ENCODE measurements at regions not wholly inside any gene's neighbourhood (a gene's known extent, or its start where the extent isn't known, plus 50 kb on each side); places are given as distances from the start of the nearest gene placed in this dataset.
"Not testable (repeated sequence)": the region's sequence is repeated elsewhere in the genome, so short reads cannot be mapped to it uniquely, and the experiment has no call there.

DNA sequence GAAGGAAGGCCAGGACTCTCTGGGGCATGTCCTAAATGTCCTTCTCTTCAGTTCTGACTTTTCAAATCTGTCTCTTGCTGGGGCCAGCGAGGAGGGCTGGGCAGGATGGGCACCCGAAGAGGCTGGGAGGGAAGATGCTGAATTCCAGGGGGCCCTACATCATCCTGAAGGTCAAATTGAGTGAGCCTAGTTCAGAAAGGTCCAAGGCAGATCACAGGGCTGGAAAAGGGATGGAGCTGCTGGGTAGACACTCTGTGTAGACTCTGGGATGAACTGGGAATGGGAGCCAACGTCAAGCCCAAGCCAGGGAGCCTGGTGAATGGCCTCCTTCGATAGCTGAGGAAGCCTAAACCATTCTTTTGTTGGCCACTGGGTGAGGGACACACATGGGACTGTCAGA is 133.1 kb downstream of the MYCN start:
- no peak for DNase-seq

- no peak for DNase-seq
These were observed 132.4 kb downstream of the MYCN start for GRCh38 chr2:16072638-16073290.

GRCh38 chr2:16071865-16072637 is 131.7 kb downstream of the MYCN start:
- no peak for DNase-seq

- DNase-seq = no peak
These were observed 130.9 kb downstream of the MYCN start for GRCh38 chr2:16071039-16071864.

DNA sequence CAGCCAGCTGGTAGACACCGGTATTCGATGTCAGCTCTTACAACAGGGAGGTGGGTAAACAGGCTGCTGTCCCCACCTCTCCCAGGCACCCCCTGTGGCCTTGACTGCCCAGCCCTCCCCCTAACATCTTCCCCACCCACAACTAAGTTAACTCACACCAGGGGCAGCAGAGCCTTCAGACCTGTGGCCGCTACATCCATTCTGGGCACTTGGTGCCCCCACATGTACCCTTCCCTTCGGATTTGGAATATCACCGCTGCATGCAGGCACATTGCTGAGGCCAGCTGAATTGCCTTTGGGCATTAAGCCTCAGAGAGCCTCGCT is 130.3 kb downstream of the MYCN start:
- no peak for DNase-seq

GRCh38 chr2:16069933-16070647 is 129.7 kb downstream of the MYCN start:
- DNase-seq = no peak

- no peak for DNase-seq
These were observed 129.2 kb downstream of the MYCN start for GRCh38 chr2:16069663-16069932.

GRCh38 chr2:16068552-16068940 is 128.2 kb downstream of the MYCN start:
- DNase-seq = no peak

GRCh38 chr2:16067866-16068551 is 127.7 kb downstream of the MYCN start:
- DNase-seq = no peak

DNA sequence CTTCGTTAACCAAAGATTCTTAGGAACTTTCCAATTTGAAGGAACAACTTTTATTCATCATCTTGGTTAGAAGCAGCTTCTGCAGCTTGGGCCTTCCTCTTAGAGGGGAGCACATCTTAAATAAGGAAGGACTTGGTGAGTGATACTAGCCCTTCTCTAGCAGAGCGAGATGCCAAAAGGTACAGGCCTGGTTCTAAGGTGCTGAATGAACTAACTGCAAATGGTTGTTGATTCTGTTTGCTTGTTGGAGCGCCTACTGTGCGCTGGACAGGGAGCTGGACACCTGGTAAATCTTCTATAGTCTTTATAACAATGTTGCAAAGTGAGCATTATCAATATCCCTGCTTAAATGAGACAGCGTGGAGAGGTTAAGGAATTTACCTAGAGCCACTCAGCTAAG is 127.1 kb downstream of the MYCN start:
- DNase-seq = no peak

GRCh38 chr2:16067037-16067406 is 126.7 kb downstream of the MYCN start:
- DNase-seq = no peak

DNA sequence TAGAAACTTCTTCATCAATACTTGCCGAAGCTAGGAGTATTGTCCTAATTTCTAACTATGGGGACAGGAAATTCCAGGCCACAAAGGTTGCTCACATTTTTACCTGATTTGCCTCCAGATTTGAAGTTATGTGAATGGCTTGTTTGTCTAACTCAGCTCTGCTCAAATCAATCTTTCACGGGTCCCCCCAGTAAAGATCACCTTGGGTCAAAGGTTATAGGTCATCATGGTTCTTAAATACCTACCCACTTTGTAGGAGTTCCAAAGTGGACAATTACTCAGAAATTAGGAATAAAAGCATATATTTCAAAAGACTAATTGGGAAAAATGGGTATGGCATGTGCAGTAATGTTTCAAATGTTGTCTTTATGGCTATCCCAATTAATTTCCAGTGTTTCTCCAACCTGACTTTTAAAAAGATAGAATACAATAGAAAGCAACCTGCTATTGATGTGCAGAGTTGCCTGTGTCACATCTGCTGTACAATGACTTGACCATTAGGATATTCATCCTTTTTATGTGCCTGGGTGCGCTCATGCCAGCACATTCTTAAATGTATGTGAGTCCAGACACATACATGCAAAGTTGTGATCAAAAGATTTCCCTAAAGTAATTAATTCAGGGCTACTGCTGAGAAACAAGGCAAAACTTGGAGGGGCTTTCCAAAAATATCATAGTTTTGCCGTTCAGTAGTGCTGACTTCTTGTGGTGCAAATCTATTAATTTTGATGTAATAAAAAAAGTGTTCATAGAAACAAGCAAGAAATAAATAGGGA is 126.1 kb downstream of the MYCN start:
- DNase-seq = no peak

DNA sequence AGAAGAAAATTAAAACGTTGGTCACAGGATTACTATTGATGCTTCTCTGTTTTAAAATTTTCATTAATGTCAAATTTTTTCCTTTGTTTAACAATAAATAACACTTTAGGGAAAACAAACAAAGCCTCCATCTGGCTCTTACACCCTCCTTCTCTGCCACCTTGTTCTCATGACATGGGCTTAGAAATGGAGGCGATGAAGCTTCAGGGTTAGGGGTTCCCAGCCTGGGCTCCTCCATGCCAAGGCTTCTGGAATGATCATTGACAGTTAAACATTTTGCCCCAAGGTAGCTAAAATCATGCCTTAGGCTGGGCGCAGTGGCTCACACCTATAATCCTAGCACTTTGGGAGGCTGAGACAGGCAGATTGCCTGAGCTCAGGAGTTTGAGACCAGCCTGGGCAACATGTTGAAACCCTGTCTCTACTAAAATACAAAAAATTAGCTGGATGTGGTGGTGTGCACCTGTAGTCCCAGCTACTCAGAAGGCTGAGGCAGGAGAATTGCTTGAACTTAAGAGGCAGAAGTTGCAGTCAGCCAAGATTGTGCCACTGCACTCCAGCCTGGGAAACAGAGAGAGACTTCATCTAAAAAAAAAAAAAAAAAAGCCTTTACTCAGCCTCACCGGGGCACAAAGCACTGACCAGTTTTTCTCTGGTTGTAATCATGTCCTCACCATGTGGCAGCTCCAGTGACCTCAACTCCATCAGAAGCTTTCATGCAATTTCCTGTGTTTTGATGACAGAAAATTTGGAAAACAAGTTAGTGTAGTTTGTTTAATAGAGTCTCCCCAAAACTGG is 125.1 kb downstream of the MYCN start:
- not testable (repeated sequence) for DNase-seq

DNA sequence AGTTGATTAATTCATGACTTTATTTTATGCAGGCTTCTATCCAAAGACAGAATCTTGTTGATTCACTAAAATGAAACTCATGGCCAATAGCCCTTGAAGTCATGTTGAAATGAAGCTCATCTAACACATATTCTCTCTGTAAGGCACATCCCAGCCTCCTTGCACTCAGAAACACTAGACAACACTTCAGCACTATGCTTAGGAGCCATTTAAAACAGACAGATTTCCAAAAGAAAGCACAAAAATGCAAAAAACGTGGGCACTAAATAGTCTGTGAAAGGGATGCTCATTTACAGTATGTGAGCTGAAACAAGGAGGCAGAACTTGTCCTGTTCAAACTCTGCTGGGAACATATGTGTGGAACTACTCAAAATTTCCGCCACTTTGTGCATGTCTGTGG is 124.4 kb downstream of the MYCN start:
- DNase-seq = no peak

- no peak for DNase-seq
These were observed 123.7 kb downstream of the MYCN start for GRCh38 chr2:16063955-16064633.

DNA sequence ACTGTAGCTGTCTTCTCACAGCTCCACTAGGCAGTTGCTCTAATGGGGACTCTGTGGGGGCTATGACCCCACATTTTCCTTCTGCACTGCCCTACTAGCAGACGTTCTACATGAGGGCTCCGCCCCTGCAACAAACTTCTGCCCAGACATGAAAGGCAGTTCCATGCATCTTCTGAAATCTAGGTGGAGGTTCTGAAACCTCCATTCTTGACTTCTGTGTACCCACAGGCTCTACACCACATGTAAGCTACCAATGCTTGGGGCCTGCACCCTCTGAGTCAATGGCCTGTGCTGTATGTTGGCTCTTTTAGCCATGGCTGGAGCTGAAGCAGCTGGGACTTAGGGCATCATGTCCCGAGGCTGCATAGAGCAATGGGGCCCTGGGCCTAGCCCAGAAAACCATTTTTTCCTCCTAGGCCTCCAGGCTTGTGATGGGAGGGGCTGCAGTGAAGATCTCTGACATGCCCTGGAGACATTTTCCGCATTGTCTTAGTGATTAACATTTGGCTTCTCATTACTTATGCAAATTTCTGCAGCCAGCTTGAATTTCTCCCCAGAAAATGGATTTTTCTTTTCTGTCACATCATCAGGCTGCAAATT is 123.0 kb downstream of the MYCN start:
- DNase-seq = no peak

DNA sequence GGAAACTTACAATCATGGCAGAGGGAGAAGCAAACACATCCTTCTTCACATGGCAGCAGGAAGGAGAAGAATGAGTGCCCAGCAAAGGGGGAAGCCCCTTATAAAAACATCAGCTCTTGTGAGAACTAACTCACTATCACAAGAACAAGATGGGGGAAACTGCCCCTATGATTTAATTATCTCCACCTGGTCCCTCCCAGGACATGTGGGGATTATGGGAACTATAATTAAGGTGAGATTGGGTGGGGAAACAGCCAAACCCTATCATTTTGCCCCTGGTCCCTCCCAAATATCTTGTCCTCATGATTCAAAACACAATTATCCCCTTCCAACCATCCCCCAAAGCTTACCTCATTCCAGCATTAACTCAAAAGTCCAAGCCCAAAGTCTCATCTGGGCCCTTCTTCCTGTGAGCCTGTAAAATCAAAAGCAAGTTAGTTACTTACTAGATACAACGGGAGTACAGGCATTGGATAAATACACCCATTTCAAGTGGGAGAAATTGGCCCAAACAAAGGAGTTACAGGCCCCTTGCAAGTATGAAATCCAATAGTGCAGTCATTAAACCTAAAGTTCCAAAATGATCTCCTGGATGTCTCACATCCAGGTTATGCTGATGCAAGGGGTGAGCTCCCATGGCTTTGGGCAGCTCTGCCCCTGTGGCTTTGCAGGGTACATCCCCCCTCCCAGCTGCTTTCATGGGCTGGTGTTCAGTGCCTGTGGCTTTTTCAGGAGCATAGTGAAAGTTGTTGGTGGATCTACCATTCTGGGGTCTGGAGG is 122.3 kb downstream of the MYCN start:
- no peak for DNase-seq

DNA sequence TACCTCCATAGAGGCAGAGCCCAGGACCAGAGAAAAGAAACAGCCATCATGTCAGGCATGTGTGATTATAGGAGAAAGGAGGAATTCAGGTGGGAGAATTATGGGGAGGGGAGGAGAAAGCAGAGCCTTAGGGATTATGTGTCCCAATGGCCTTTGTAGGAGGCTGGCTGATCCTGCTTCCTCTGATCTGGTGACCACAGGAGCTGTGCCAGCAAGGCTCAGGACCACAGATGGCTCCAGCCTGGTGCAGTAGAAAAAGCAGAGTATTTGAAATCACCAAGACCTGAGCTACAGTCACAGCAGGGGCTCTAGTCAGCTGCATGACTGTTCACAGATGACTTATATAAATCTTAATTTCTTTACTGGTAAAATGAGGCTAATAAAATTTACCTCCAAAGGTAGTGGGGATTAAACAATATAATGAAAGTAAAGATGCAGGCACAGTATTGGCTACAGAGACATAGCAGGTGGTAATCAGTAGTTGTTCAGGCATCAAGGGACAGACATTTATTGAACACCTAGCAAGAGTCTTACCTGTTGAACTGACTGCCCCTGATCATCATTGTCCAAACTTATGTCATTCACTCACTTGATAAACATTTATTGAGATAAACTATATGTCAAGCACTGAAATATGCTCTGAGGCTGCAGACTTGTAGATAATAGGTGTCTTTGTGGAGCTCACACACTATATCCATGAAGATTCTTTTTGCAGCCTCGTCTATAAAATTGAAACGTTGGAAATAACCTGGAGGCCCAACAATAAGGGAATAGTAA is 121.3 kb downstream of the MYCN start:
- DNase-seq = no peak

Data from hindlimb muscle (tissue), 1 donor.